NCI-H2107 treated with DMSO at 0.1 percent for 48 hours (cell line): ENCODE measurements at regions not wholly inside any gene's neighbourhood (a gene's known extent, or its start where the extent isn't known, plus 50 kb on each side); places are given as distances from the start of the nearest gene placed in this dataset.
"Not testable (repeated sequence)": the region's sequence is repeated elsewhere in the genome, so short reads cannot be mapped to it uniquely, and the experiment has no call there.

ENCODE experiments used
- DNase-seq: peaks from one replicate; lab custom pipeline; 2025; ENCODE audit not compliant: unreplicated experiment; lab: John Stamatoyannopoulos, UW

DNA sequence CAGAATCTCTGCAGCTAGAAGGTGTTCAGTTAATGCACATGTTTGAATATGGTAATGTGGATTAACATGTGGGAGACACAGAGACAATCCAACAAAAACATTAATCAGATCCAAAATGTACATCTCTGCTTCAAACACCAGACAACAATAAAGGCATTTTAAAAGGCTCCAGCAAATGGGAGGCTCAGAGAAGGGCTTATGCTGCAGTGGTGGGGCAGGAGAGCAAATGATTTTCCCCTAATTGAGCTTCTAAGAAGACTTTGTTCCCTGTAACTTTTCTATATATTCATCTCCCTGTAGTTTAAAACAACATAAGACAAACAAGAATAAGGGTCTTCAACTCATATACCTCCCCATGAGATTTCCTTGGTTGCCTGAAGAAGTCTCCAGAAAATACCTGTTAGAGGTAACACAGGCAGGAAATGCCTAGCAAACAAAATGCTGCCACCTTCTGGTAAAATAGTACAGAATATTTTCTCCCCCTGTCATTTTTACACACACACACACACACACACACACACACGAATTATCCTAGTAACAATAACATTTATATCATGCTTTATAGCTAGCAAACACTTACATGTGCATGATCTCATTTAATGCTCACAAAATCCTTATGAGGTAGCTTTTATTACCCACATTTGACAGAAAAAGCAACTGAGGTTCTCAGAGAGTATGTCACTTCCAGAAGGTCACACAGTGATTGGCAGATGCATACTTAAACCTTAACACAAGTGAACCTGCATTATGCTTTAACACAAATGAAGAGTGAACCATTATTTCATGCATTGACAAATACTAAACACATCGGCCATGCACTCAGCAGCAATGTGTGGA is 123.4 kb upstream of the MB21D2 start:
- DNase-seq, result peak; percentile 91

DNA sequence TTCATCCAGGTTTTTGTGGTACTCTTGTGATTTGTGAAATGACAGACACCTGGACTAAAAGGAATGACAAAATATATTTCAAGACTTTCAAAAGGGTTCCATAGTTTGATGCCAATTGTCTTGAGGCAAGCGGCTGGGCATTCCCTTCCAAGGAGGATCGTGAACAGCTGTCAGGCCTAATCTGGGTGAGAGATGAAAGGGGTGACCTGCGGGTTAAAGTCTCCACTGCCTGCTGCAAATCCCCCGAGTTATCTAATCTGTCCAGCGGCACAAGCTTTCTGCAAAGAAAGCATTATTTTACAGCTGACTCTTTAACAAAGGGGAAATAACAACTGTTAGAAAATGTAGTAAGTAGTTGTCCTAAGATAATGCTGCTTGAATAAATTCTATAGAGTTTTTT is 128.7 kb upstream of the MB21D2 start:
- DNase-seq, result no peak

DNA sequence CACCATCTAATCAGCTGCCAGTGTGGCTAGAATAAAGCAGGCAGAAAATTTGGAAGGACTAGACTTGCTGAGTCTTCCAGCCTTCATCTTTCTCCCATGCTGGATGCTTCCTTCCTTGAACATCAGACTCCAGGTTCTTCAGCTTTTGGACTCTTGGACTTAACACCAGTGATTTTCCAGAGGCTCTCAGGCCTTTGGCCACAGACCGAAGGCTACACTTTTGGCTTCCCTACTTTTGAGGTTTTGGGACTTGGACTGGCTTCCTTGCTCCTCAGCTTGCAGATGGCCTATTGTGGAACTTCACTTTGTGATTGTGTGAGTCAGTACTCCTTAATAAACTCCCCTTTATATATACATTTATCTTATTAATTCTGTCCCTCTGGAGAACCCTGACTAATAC is 129.8 kb upstream of the MB21D2 start:
- not testable (repeated sequence) for DNase-seq

DNA sequence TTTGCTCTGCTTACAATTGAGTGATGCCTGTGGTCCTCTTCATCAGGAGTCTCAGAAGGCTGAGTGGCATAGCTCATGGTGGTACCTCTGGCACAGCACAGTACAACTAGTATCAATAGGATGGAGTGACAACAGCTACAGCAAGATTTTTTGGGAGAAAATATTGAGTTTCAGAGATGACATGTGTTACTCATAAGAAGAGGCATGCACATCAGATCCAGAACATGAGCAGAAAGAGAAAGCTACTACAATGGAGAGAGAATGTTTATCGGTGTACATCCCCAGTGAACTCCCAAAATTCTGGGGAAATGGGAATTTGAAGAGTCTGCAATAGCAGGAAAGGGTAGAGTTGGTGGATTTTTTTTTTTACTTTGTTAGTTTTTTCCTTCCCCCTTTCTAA is 130.5 kb upstream of the MB21D2 start:
- no peak for DNase-seq

DNA sequence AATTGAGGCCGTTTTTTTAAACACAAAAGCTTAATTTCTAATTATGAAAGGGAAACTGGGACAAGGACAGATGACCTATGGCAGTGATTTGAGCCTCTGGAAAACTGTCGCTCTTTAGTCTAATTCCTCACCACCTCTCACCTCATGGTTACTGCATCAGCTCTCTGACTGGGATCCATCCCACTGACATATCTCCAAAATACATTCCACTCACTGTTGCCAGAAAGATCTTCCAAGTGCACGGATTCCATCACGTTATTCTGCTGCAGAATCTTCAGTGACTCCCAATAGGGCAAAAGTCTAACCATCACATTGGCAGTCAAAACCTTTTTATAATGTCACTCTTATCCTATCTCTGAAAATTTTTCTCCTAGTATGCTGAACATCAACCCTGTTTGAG is 132.3 kb upstream of the MB21D2 start:
- DNase-seq, result no peak

DNA sequence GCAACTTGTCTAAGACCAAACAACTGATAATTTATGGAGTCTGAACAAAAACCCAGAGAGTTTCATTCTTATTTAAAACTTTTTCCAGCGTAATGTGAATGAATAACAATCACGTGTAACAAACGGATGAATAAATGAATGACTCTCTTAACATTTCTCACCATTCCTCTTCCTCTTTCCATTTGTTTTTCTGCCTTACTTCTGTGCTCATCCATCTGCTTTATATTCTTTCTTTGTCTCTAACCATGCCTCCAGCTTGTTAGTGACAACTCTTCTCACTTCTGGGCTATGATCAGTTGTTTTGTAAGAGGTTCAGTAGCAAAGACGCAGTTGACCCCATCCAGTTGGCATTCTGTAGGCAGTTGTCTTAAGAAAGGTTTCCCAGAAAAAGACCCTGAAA is 133.7 kb upstream of the MB21D2 start:
- DNase-seq, result no peak

DNA sequence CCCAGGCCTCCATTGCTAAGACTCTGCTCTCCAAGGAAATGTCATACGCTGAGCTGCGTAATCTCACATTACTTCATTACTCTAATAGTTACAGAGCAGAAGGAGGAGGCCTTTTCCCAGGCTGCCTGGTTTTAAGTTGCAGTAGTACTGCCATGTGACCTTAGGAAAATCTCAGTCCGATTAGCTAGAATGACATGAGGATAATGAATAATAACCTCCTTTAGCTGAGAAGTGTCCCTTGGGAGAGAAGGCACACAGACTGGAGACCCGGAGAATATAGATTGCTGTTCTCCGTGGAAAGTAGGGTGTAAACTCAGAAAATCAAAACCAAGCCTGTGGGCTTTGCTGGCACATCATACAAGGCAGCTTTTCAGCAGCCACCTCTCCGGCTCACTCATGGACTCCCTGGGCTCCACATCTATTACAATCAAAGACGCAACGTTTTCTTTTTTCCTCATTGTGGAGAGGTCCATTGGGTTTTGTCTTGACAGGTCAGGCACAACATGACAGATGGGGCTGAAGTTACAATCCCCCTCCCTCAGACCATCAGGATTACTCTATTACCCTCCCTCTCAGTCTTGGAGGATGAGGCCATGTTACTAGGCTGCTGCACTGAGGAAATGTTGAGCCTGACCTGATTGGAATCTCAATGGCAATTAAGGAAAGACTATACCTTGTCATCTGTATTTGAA is 134.8 kb upstream of the MB21D2 start:
- peak; percentile 11 for DNase-seq

DNA sequence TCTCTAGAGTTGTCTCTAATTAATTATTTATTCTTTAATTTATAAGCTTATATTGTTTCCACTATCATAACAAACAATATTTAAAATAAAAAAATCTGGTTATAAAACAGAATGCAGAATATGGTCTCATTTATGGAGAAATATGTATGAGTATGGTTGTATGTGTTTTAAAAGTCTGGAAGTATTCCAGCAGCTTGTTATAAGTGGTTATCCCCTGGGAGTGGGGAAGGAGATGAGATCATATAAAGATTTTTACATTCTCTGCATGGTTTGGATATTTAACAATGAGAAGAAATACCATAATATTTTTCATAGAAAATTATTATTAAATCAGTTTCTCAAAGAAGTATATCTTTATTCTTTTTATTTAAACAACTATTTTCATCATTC is 135.4 kb upstream of the MB21D2 start:
- no peak for DNase-seq

DNA sequence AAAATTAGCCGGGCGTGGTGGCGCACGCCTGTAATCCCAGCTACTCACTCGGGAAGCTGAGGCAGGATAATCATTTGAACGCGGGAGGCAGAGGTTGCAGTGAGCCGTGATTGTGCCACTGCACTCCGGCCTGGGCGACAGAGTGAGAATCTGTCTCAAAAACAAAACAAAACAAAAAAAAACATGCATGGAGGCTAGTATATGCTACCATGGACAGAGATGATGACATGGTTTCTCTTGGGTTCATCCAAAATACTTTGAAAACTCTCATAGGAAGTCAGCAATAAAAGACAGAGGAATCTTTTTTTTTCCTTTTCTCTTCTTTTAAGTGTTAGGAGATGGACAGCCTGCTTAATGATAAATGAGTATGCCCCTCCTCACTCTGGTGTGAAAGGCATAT is 137.7 kb upstream of the MB21D2 start:
- DNase-seq, result no peak

DNA sequence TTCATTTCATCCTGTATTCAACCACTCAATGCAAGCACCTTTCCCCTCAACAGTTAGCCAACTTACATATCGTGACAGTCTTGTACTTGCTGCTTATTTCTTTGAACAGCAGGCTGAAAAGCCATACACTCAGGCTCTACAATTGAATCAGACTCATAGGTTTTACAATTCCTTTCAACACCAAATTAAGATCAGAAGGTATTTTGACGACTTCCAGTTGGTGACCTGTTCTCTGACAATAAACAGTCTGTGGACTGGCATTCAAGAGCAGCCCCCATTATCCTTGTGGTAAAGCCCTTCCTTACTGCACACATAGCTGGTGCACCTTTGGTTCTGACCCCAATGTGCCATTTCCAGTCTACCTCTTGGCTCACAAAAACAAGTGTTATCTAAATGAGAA is 140.0 kb upstream of the MB21D2 start:
- DNase-seq, result no peak

DNA sequence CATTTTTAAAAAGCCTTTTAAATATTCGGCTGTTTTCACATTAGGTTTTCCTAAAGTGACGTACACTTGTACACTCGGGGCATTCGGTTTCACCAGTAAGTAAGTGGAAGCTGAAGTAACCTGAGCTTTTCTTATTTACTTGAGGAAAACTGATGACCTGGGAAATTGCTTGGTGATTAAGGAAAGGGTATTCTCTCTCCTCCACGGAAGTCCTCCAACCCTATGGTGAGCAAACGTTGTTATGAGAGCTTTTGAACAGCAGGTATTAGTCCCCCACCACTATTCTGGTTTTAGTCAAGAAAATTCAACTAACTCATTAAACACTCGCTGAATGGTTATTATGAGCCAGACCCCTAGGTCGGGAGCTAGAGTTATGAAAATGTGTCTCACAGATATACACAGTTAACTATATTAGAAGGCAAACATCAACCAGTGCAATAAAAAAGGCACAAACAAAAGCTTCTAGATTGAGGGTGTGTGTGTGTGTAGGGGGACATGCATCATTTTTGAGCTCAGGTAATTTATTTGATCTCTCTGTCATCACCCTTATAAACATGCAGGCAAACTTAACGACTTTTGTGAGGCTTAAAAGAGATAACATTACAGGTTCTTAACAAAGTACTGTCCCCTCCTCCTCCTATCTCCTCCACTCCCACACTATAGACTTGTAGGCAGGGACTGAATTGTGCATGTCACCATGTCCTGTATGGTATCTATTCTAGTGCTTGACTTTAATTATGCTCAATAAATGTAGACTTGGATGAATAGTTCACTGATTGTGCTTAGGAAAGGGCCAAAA is 143.3 kb upstream of the MB21D2 start:
- peak; percentile 13 for DNase-seq

DNA sequence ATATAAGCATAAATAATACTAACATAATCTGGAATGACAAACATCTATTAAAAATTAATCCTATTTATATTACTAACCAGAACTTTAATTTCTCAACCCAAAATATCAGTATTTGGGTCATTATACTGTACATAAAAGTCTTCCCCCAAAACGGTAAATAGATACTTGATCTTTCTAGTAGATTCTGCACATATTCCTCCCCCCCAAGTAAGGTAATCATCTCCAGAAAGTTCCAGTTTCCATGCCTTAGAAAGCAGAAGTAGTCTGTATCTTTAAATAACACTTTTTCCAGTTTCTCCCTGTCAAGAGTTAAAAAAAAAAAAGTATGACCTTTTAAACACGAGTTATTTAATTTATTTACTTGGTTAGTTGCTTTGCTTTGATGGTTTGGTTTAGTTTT is 150.7 kb upstream of the MB21D2 start:
- DNase-seq, result no peak

DNA sequence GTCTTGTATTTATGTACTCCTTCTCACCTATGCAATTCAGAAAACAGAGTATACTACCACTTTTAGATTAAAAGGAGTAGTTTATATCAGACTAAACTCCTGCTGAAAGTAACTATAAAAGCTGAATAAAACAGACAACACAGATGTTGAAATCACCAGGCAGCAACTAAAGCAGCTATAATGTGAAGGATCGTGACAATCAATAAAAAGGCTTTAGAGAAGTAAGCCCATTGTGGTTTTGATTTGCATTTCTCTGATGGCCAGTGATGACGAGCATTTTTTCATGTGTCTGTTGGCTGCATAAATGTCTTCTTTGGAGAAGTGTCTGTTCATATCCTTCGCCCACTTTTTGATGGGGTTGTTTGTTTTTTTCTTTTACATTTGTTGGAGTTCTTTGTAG is 152.1 kb upstream of the MB21D2 start:
- DNase-seq, result not testable (repeated sequence)

DNA sequence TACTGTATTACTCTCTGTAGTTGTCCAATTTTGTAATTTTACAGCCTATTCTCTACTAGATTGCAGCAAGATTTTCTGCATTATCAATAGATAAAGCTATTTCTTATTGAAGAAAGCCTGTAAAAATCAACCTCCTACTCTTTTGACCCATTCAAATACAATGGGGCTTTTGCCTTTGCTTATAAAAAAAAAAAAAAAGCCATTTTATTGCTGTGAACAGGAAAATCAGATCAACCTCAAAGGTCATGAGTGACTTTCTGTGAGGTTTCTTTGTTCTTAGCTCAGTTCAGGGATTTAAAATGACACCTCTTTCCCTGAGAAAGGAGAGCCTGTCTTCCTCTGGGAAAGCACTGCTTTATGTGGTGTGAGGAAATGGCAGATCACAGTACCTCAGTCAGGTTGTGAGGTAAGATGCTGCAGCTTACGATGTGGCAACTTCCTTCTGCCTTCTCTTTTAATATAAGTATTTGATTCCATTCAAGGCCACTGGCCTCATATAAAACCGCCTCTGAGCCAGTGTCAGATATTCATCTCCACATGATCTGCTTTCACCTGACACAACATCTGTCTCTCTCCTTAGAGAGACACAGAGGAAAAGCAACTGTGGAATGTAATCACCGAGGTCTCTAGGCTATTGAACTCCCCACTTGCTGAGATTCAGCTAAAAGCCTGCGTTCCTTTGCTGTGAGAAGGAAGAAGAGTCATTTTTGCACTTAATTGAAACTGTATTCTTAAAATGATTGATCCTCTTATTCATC is 161.5 kb upstream of the MB21D2 start:
- no peak for DNase-seq

DNA sequence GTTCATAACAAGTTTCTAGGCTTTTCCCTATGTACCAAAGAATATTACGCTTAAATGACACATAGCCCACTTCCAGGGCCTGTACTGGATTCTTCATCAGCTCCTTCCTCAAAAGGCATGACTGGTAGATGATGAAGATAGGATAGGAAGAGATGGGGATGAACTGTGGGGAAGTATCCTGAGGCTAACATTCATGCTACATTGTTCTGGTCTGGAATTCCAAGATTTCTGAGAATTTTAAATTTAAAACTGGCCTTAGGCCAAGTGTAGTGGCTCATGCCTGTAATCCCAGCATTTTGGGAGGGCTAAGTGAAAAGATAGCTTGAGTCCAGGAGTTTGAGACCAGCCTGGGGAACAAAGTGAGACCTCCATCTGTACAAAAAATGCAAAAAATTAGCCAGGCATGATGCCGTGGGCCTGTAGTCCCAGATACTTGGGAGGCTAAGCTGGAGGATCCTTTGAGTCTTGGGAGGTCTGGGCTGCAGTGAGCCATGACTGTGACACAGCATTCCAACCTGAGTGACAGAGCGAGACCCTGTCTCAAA is 160.1 kb upstream of the PLAAT1 start:
- no peak for DNase-seq

DNA sequence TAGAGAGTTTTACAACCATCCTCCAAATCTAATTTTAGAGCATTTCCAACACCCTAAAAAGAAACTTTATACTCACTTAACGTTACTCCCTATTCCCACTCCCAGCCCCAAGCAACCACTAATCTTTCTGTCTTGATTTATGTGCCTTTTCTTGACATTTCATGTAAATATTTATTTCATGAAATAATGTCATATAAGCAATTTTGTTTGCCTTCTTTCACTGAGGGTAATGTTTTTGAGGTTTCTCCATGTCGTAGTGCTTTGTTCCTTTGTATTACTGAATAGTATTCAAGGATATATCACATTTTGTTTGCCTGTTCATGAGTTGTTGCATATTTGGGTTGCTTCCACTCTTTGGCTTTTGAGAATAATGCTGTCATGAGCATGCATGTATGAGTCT is 155.4 kb upstream of the PLAAT1 start:
- DNase-seq, result no peak

DNA sequence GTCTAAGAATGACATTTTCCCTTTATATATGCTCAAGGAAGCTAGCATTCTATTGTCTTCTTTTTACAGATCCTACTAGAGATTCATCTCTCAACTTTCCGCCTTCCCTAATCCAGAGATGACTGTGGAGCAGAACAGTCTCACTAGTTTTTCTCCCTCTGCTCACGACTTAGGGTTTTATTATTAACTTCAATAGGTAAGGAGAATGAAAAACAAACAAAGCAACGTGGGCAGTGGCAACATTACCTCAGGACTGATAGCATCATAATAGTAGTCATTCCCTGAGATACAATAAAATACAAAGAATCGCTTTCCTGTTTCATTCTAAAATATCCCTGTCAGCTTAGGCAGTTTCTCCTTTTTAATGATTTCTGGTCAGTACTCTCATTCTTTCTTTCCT is 154.3 kb upstream of the PLAAT1 start:
- no peak for DNase-seq

DNA sequence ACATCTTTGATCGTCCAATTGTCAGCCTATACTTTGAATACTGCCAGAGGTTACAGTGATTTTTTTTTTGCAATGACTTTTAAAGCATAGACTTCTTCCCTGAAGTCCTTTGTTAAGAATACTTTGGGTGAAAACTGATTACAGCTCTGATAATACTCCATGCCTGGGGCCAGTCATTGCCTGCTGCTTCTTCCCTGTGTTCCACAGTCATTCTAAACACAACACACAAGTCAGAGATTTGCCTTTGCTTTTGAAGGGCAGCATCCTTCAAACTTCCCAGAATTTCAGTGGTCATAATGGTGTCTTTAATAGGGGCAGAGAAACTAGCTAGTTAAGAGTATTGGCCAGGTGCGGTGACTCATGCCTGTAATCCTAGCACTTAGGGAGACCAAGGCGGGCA is 153.7 kb upstream of the PLAAT1 start:
- DNase-seq, result no peak

DNA sequence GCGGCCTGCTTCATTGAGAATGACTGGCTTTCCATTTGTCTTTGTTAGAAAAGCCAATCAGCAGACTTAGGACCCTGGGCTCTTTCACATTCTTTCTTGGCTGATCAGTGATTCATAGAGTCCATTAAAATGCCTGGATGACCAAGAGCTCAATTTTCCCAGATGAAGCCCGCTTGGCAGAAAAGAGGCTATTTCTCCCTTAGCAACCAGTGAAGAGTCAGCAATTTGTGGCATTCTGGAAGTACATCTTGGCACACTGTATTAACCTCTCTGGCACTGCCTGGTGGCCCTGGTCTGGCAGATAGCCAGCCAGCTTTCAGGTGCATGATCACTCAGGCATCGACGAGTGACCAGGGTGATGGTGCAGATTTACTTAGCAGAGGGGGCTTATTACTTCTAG is 145.7 kb upstream of the PLAAT1 start:
- DNase-seq, result no peak

DNA sequence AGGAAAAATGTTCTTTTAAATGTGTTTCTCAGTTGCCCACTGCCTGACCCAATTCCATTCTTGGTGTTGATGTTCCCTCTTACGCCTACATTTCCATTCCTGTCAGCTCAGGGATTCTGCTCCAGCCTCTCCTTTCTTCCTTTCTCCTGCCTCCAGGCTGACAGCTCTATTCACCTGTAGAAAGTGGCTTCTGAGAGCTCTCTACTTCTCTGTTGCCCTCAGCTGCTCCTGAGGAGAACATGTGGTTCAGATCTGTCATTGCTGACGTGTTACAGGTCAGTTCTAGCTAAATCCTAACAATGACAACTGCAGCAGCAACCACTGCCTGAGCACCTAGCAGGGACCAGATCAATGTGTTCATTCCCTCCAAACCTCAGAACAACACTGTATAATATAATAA is 144.9 kb upstream of the PLAAT1 start:
- no peak for DNase-seq
